ENCODE measurements at regions not wholly inside any gene's neighbourhood (a gene's known extent, or its start where the extent isn't known, plus 50 kb on each side); places are given as distances from the start of the nearest gene placed in this dataset.

DNA sequence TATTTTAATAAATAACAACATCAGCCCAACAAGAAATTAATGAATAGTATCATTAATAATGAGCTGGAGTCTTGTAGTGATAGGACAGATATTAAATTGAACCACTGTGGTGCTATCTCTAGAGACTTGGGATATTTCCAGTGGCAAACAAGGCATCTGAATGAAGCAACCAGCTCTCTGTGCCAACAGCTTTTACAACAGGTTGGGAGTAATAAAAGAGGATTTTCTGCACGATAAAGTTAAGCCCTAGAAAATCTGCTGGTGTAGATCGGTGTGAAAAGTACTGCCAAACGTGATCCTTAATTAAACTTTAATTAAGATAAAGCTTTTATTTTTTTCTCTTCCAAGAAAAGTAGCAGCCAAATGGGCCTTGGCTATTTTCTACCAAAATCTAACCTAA, 385.5 kb downstream of the NR4A2 start:
- no peak for DNase-seq (ENCODE audit: low spot score)
- Histone ChIP-seq H3K4me2 (ENCODE audit: low read length) (no peak overlapping the region), H3K4me1 (ENCODE audit: insufficient read depth, low read length, poor library complexity, severe bottlenecking) (no peaks in the 10 kb centered on the region), H4K20me1 (ENCODE audit: insufficient read depth, low read length) (no peaks in the 10 kb centered on the region), H3K9me2 (ENCODE audit: insufficient read depth, low read length) (no peaks in the 10 kb centered on the region), H3K9me3 (ENCODE audit: low read length) (no peaks in the 10 kb centered on the region), H3K36me3 (ENCODE audit: insufficient read depth, low read length) (no peaks in the 10 kb centered on the region), H3K4me3 (ENCODE audit: low read depth, low read length, poor library complexity, severe bottlenecking) (no peak overlapping the region), H3K79me2 (ENCODE audit: insufficient read depth, low read depth, low read length) (no peaks in the 10 kb centered on the region), H2AFZ (ENCODE audit: low read length) (no peak overlapping the region), H3K27ac (ENCODE audit: low read depth, low read length, poor library complexity, severe bottlenecking) (no peak overlapping the region)
- CTCF ChIA-PET (ENCODE audit: unreplicated experiment), result no interaction called here
- TF ChIP-seq, protein P1, sequence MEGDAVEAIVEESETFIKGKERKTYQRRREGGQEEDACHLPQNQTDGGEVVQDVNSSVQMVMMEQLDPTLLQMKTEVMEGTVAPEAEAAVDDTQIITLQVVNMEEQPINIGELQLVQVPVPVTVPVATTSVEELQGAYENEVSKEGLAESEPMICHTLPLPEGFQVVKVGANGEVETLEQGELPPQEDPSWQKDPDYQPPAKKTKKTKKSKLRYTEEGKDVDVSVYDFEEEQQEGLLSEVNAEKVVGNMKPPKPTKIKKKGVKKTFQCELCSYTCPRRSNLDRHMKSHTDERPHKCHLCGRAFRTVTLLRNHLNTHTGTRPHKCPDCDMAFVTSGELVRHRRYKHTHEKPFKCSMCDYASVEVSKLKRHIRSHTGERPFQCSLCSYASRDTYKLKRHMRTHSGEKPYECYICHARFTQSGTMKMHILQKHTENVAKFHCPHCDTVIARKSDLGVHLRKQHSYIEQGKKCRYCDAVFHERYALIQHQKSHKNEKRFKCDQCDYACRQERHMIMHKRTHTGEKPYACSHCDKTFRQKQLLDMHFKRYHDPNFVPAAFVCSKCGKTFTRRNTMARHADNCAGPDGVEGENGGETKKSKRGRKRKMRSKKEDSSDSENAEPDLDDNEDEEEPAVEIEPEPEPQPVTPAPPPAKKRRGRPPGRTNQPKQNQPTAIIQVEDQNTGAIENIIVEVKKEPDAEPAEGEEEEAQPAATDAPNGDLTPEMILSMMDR (conservative IDR thresholded peaks at IDR 0.05; ENCODE audit: low read length), result no peak
- TF ChIP-seq EZH2phosphoT487 (IDR thresholded peaks at IDR 0.05; ENCODE audit: borderline replicate concordance, low read depth, low read length), result no peak
- POLR2A ChIA-PET, result interaction anchor here (0.6 kb wide), 2 partner anchors 10 to 179 kb away, joined by 3 read pairs; no protein-coding TSS in a partner anchor
- no TSS peak for BruUV-seq (replicated peaks)
- intact Hi-C loops (cut with micrococcal nuclease; ENCODE audit: unreplicated experiment), result no loop called here

DNA sequence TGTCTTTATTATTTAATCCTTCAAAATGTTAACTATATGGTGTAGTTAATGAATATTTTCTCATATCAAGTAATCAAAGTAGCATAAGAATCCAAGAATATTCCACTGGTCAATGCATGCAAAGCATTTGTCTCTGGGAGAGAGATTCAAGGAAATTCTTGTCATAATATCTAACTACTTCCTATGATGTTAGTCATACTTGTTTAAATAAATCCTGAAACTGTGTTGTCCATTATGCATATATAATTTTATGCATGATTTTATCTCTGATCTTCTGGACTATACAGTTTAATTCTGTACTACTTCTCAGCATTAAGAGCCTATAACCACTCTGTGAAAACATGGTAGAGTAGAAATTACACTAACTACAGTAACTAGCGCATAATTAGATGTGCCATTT, 388.3 kb downstream of the NR4A2 start:
- H3K4me1 ChIP-seq (ENCODE audit: insufficient read depth, low read length, poor library complexity, severe bottlenecking), result no peaks in the 10 kb centered on the region
- no peaks in the 10 kb centered on the region for H3K9me2 ChIP-seq (ENCODE audit: insufficient read depth, low read length)
- no peak overlapping the region for H2AFZ ChIP-seq (ENCODE audit: low read length)
- ChIA-PET POLR2A (no interaction called here), CTCF (ENCODE audit: unreplicated experiment) (no interaction called here)
- H3K27ac ChIP-seq (ENCODE audit: low read depth, low read length, poor library complexity, severe bottlenecking), result no peak overlapping the region
- H3K36me3 ChIP-seq (ENCODE audit: insufficient read depth, low read length), result no peaks in the 10 kb centered on the region
- no peaks in the 10 kb centered on the region for H3K79me2 ChIP-seq (ENCODE audit: insufficient read depth, low read depth, low read length)
- TF ChIP-seq, protein P1 (conservative IDR thresholded peaks at IDR 0.05; ENCODE audit: low read length), result no peak
- no peak for TF ChIP-seq EZH2phosphoT487 (IDR thresholded peaks at IDR 0.05; ENCODE audit: borderline replicate concordance, low read depth, low read length)
- H4K20me1 ChIP-seq (ENCODE audit: insufficient read depth, low read length), result no peaks in the 10 kb centered on the region
- no peak overlapping the region for H3K4me3 ChIP-seq (ENCODE audit: low read depth, low read length, poor library complexity, severe bottlenecking)
- H3K4me2 ChIP-seq (ENCODE audit: low read length), result no peak overlapping the region
- BruUV-seq (replicated peaks), result no TSS peak
- no peaks in the 10 kb centered on the region for H3K9me3 ChIP-seq (ENCODE audit: low read length)
- DNase-seq (ENCODE audit: low spot score), result no peak
- intact Hi-C loops (cut with micrococcal nuclease; ENCODE audit: unreplicated experiment), result no loop called here

DNA sequence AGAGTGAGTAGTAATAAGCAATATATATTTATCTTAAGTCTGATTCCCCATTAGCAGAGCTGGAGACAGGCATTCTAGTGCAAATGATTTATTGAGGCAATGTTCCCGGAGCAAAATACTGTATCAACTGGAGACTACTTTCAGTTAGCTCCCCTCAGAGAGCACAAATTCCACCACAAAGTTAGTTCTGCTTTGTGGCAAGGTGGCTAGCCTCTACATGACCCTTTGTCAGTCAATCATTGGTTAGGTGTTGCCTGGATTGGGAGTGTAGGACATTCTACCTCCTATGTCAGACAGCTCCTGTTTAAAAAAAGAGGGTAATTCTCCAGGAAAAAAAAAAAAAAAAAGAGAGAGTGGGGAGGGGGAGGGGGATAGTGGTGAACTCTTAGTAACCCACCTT, 402.2 kb downstream of the NR4A2 start:
- no peak for DNase-seq (ENCODE audit: low spot score)
- Histone ChIP-seq H3K4me1 (ENCODE audit: insufficient read depth, low read length, poor library complexity, severe bottlenecking) (no peaks in the 10 kb centered on the region), H3K36me3 (ENCODE audit: insufficient read depth, low read length) (no peaks in the 10 kb centered on the region), H3K9me2 (ENCODE audit: insufficient read depth, low read length) (no peaks in the 10 kb centered on the region), H3K27ac (ENCODE audit: low read depth, low read length, poor library complexity, severe bottlenecking) (no peak overlapping the region), H3K4me3 (ENCODE audit: low read depth, low read length, poor library complexity, severe bottlenecking) (no peak overlapping the region), H3K4me2 (ENCODE audit: low read length) (no peak overlapping the region), H4K20me1 (ENCODE audit: insufficient read depth, low read length) (no peaks in the 10 kb centered on the region), H3K79me2 (ENCODE audit: insufficient read depth, low read depth, low read length) (no peaks in the 10 kb centered on the region), H2AFZ (ENCODE audit: low read length) (no peak overlapping the region), H3K9me3 (ENCODE audit: low read length) (no peaks in the 10 kb centered on the region)
- POLR2A ChIA-PET, result no interaction called here
- TF ChIP-seq, protein P1 (conservative IDR thresholded peaks at IDR 0.05; ENCODE audit: low read length), result no peak
- TF ChIP-seq EZH2phosphoT487 (IDR thresholded peaks at IDR 0.05; ENCODE audit: borderline replicate concordance, low read depth, low read length), result no peak
- intact Hi-C loops (cut with micrococcal nuclease; ENCODE audit: unreplicated experiment), result no loop called here
- BruUV-seq (replicated peaks), result no TSS peak
- CTCF ChIA-PET (ENCODE audit: unreplicated experiment), result no interaction called here
